ENCODE measurements at regions not wholly inside any gene's neighbourhood (a gene's known extent, or its start where the extent isn't known, plus 50 kb on each side); places are given as distances from the start of the nearest gene placed in this dataset.

DNA sequence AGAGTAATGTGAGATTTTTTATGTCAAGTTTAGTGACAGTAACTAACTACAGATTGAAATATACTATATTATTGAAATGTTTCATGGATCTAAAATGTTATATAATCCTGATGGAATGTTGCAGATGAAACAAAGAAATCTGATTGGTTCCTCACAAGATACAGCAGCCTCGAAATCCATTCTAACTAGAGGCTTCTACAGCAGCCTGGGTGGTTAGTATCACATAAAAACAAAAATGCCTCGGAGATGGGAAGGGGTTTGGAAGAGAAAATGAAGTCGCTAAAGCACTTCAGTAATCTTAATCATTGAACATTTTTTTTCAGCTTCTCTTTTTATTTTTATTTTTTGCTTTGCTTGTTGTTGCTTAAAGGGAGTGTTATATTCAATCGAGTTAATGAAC lies 75.2 kb downstream of the TANC2 start (continued):
- TF ChIP-seq, protein P1, sequence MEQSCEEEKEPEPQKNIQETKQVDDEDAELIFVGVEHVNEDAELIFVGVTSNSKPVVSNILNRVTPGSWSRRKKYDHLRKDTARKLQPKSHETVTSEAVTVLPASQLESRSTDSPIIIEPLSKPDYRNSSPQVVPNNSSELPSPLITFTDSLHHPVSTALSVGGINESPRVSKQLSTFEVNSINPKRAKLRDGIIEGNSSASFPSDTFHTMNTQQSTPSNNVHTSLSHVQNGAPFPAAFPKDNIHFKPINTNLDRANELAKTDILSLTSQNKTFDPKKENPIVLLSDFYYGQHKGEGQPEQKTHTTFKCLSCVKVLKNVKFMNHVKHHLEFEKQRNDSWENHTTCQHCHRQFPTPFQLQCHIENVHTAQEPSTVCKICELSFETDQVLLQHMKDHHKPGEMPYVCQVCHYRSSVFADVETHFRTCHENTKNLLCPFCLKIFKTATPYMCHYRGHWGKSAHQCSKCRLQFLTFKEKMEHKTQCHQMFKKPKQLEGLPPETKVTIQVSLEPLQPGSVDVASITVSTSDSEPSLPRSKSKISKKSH (CRISPR knock-in tag; IDR thresholded peaks at IDR 0.05), result no peak
- TF ChIP-seq HNRNPL (IDR thresholded peaks at IDR 0.05; ENCODE audit: low read depth, low read length) (no peak), GTF2F1 (IDR thresholded peaks at IDR 0.05; ENCODE audit: low read depth, low read length) (no peak), ZNF24 (IDR thresholded peaks at IDR 0.05) (no peak), USF1 (CRISPR knock-in tag; IDR thresholded peaks at IDR 0.05) (no peak)

- BruUV-seq (replicated peaks), result no TSS peak
- ChIA-PET POLR2A (no interaction called here), CTCF (ENCODE audit: low intra/inter-chr PET ratio) (no interaction called here)
- no peaks in the 10 kb centered on the region for H3K27me3 ChIP-seq (ENCODE audit: control insufficient read depth in 2 of 2, insufficient read depth in 2 of 2, low read length in 2 of 2)
- H2AFZ ChIP-seq (ENCODE audit: low read depth, low read length), result no peak overlapping the region
- H3K4me2 ChIP-seq (ENCODE audit: insufficient read depth, low read length), result no peak overlapping the region
- H3K36me3 ChIP-seq (ENCODE audit: control insufficient read depth, insufficient read depth, low read length), result no peaks in the 10 kb centered on the region
- H3K79me2 ChIP-seq (ENCODE audit: control insufficient read depth, insufficient read depth, low read length), result no peaks in the 10 kb centered on the region
- H3K4me1 ChIP-seq (replicated peaks in 1 of 2; ENCODE audit: control insufficient read depth in 2 of 2, insufficient read depth in 2 of 2, low read length in 2 of 2), result peaks cover 0 to 3% of the 10 kb centered on the region in 2 experiments; a peak in 1 of 5 replicates
- no peak for FAIRE-seq
- H3K9ac ChIP-seq (ENCODE audit: insufficient read depth in 1 of 2, low read depth in 2 of 2, low read length in 2 of 2), result no peak overlapping the region
- no peak for DNase-seq (ENCODE audit: extremely low read depth in 1 of 4, low spot score in 3 of 4)
- ATAC-seq, result no peak
- WGBS (ENCODE audit: insufficient coverage, low coverage, missing lambda C conversion rate), result 42% methylated on average over 2 of the region's 2 CpGs
- in situ Hi-C loops (cut with MboI) (no loop called here), intact Hi-C loops (cut with micrococcal nuclease) (no loop called here)
- no peaks in the 10 kb centered on the region for H4K20me1 ChIP-seq (replicated peaks; ENCODE audit: control insufficient read depth, insufficient read depth, low read length)
- no peak overlapping the region for H3K4me3 ChIP-seq
- no peaks in the 10 kb centered on the region for H3K9me1 ChIP-seq (ENCODE audit: control insufficient read depth, insufficient read depth, low read length)
- no peaks in the 10 kb centered on the region for H3K9me3 ChIP-seq (replicated peaks; ENCODE audit: control insufficient read depth, insufficient read depth, low read depth, low read length)
- no peak overlapping the region for H3K27ac ChIP-seq (ENCODE audit: extremely low read depth, low read depth, low read length)
- TF ChIP-seq ELF1 (tag; IDR thresholded peaks at IDR 0.05) (no peak), ATF7 (IDR thresholded peaks at IDR 0.05) (no peak), DIDO1 (tag; IDR thresholded peaks at IDR 0.05; ENCODE audit: low read depth) (no peak), ZNF184 (CRISPR knock-in tag; IDR thresholded peaks at IDR 0.05) (no peak), IRF2 (CRISPR knock-in tag; IDR thresholded peaks at IDR 0.05) (no peak), PHF20 (IDR thresholded peaks at IDR 0.05; ENCODE audit: partially characterized antibody) (no peak), MYNN (IDR thresholded peaks at IDR 0.05) (no peak), MYNN (CRISPR knock-in tag; IDR thresholded peaks at IDR 0.05) (no peak), KAT8 (IDR thresholded peaks at IDR 0.05; ENCODE audit: low read depth) (no peak), ZNF79 (CRISPR knock-in tag; IDR thresholded peaks at IDR 0.05; ENCODE audit: low read depth) (no peak)
- TF ChIP-seq, protein P2, sequence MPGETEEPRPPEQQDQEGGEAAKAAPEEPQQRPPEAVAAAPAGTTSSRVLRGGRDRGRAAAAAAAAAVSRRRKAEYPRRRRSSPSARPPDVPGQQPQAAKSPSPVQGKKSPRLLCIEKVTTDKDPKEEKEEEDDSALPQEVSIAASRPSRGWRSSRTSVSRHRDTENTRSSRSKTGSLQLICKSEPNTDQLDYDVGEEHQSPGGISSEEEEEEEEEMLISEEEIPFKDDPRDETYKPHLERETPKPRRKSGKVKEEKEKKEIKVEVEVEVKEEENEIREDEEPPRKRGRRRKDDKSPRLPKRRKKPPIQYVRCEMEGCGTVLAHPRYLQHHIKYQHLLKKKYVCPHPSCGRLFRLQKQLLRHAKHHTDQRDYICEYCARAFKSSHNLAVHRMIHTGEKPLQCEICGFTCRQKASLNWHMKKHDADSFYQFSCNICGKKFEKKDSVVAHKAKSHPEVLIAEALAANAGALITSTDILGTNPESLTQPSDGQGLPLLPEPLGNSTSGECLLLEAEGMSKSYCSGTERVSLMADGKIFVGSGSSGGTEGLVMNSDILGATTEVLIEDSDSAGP (CRISPR knock-in tag; IDR thresholded peaks at IDR 0.05), result no peak
- TF ChIP-seq, protein P3, sequence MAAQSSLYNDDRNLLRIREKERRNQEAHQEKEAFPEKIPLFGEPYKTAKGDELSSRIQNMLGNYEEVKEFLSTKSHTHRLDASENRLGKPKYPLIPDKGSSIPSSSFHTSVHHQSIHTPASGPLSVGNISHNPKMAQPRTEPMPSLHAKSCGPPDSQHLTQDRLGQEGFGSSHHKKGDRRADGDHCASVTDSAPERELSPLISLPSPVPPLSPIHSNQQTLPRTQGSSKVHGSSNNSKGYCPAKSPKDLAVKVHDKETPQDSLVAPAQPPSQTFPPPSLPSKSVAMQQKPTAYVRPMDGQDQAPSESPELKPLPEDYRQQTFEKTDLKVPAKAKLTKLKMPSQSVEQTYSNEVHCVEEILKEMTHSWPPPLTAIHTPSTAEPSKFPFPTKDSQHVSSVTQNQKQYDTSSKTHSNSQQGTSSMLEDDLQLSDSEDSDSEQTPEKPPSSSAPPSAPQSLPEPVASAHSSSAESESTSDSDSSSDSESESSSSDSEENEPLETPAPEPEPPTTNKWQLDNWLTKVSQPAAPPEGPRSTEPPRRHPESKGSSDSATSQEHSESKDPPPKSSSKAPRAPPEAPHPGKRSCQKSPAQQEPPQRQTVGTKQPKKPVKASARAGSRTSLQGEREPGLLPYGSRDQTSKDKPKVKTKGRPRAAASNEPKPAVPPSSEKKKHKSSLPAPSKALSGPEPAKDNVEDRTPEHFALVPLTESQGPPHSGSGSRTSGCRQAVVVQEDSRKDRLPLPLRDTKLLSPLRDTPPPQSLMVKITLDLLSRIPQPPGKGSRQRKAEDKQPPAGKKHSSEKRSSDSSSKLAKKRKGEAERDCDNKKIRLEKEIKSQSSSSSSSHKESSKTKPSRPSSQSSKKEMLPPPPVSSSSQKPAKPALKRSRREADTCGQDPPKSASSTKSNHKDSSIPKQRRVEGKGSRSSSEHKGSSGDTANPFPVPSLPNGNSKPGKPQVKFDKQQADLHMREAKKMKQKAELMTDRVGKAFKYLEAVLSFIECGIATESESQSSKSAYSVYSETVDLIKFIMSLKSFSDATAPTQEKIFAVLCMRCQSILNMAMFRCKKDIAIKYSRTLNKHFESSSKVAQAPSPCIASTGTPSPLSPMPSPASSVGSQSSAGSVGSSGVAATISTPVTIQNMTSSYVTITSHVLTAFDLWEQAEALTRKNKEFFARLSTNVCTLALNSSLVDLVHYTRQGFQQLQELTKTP (IDR thresholded peaks at IDR 0.05; ENCODE audit: low read depth in 1 of 2, partially characterized antibody in 2 of 2), result no peak
Measured at GRCh38 chr17:63041722-63042121, 75.7 kb downstream of the TANC2 start.
